ENCODE measurements at regions not wholly inside any gene's neighbourhood (a gene's known extent, or its start where the extent isn't known, plus 50 kb on each side); places are given as distances from the start of the nearest gene placed in this dataset.

- Histone ChIP-seq H3K27me3 (ENCODE audit: insufficient read depth, poor library complexity, severe bottlenecking) (no peaks in the 10 kb centered on the region), H3K4me1 (ENCODE audit: insufficient read depth, poor library complexity, severe bottlenecking) (peaks cover 32% of the 10 kb centered on the region), H3K4me3 (ENCODE audit: severe bottlenecking) (no peak overlapping the region), H3K9me3 (ENCODE audit: severe bottlenecking) (no peaks in the 10 kb centered on the region), H3K36me3 (ENCODE audit: low read depth) (no peaks in the 10 kb centered on the region), H3K27ac (ENCODE audit: poor library complexity, severe bottlenecking) (no peak overlapping the region)
- no peak for TF ChIP-seq CTCF (IDR thresholded peaks at IDR 0.05; ENCODE audit: poor library complexity, severe bottlenecking)
- ATAC-seq (ENCODE audit: low read depth) (no peak), DNase-seq (ENCODE audit: low spot score) (no peak)
Observed at GRCh38 chr4:124936427-124936826, 223.9 kb upstream of the ANKRD50 start.

GRCh38 chr4:124934916-124935315 lies 222.4 kb upstream of the ANKRD50 start:
- H3K27me3 ChIP-seq (ENCODE audit: insufficient read depth, poor library complexity, severe bottlenecking): no peaks in the 10 kb centered on the region
- H3K27ac ChIP-seq (ENCODE audit: poor library complexity, severe bottlenecking): no peak overlapping the region
- DNase-seq (ENCODE audit: low spot score): no peak
- peaks cover 24% of the 10 kb centered on the region for H3K4me1 ChIP-seq (ENCODE audit: insufficient read depth, poor library complexity, severe bottlenecking)
- H3K4me3 ChIP-seq (ENCODE audit: severe bottlenecking): no peak overlapping the region
- no peak for ATAC-seq (ENCODE audit: low read depth)
- TF ChIP-seq CTCF (IDR thresholded peaks at IDR 0.05; ENCODE audit: poor library complexity, severe bottlenecking): no peak
- no peaks in the 10 kb centered on the region for H3K9me3 ChIP-seq (ENCODE audit: severe bottlenecking)
- H3K36me3 ChIP-seq (ENCODE audit: low read depth): no peaks in the 10 kb centered on the region

- Histone ChIP-seq H3K27me3 (ENCODE audit: insufficient read depth, poor library complexity, severe bottlenecking) (no peaks in the 10 kb centered on the region), H3K36me3 (ENCODE audit: low read depth) (no peaks in the 10 kb centered on the region), H3K4me3 (ENCODE audit: severe bottlenecking) (no peak overlapping the region), H3K9me3 (ENCODE audit: severe bottlenecking) (no peaks in the 10 kb centered on the region), H3K27ac (ENCODE audit: poor library complexity, severe bottlenecking) (no peak overlapping the region), H3K4me1 (ENCODE audit: insufficient read depth, poor library complexity, severe bottlenecking) (peaks cover 12% of the 10 kb centered on the region)
- ATAC-seq (ENCODE audit: low read depth): no peak
- DNase-seq (ENCODE audit: low spot score): no peak
- no peak for TF ChIP-seq CTCF (IDR thresholded peaks at IDR 0.05; ENCODE audit: poor library complexity, severe bottlenecking)
Observed at GRCh38 chr4:124933521-124933920, 221.0 kb upstream of the ANKRD50 start.

- DNase-seq (ENCODE audit: low spot score): no peak
- no peaks in the 10 kb centered on the region for H3K9me3 ChIP-seq (ENCODE audit: severe bottlenecking)
Observed at GRCh38 chr4:124932447-124932846, 219.9 kb upstream of the ANKRD50 start.

More at GRCh38 chr4:124932447-124932846, 219.9 kb upstream of the ANKRD50 start:
- H3K27me3 ChIP-seq (ENCODE audit: insufficient read depth, poor library complexity, severe bottlenecking): no peaks in the 10 kb centered on the region
- no peak for ATAC-seq (ENCODE audit: low read depth)
- no peak for TF ChIP-seq CTCF (IDR thresholded peaks at IDR 0.05; ENCODE audit: poor library complexity, severe bottlenecking)
- H3K27ac ChIP-seq (ENCODE audit: poor library complexity, severe bottlenecking): no peak overlapping the region
- H3K36me3 ChIP-seq (ENCODE audit: low read depth): no peaks in the 10 kb centered on the region
- H3K4me1 ChIP-seq (ENCODE audit: insufficient read depth, poor library complexity, severe bottlenecking): peaks cover 7% of the 10 kb centered on the region
- H3K4me3 ChIP-seq (ENCODE audit: severe bottlenecking): no peak overlapping the region

Data from RWPE2 (cell line).